Body of pancreas (tissue), 4 donors: ENCODE measurements at regions not wholly inside any gene's neighbourhood (a gene's known extent, or its start where the extent isn't known, plus 50 kb on each side); places are given as distances from the start of the nearest gene placed in this dataset.

ENCODE experiments used
- ATAC-seq: fragments of 150-250 bp; one replicate; pipeline ENCODE4 v1.9.1; 2016
- DNase-seq, 4 donors: peaks; one replicate each; pipeline ENCODE4 v3.0.0-alpha.2; 2019
- H3K27ac ChIP-seq, 4 donors: fragments of 200-600 bp; sonication (generic); 1 replicate in 3 of 4; 2 replicates in 1 of 4; pipeline versions ENCODE4 v1.5.1 to v1.6.1; 2016 to 2019; ENCODE audit warnings: mild to moderate bottlenecking in 1 of 4, mixed read lengths in 1 of 4, moderate library complexity in 1 of 4
- H3K27me3 ChIP-seq, 2 donors: fragments of 200-600 bp; sonication (generic); one replicate each; pipeline ENCODE4 v1.6.0; 2016; ENCODE audit warnings: mild to moderate bottlenecking in 1 of 2
- H3K36me3 ChIP-seq, 2 donors: fragments of 200-600 bp; sonication (generic); replicated peaks in 1 of 2; 2 replicates each; pipeline ENCODE4 v1.5.1; 2016; ENCODE audit warnings: low read depth in 2 of 2; ENCODE audit not compliant: insufficient read depth in 1 of 2
- H3K4me1 ChIP-seq: fragments of 200-600 bp; sonication (generic); one replicate; pipeline ENCODE4 v1.6.0; 2016
- H3K4me3 ChIP-seq, 2 donors: fragments of 200-600 bp; sonication (generic); 1 replicate in 1 of 2; 2 replicates in 1 of 2; pipeline ENCODE4 v1.5.1; 2016 to 2019
- H3K9me3 ChIP-seq, 3 donors: fragments of 200-600 bp; sonication (generic); 1 replicate in 2 of 3; 2 replicates in 1 of 3; pipeline ENCODE4 v1.5.1; 2016
- POLR2A ChIP-seq, 3 donors: fragments of 450-650 bp; IDR thresholded peaks; one replicate each; pipeline ENCODE4 v1.6.1; 2016; ENCODE audit warnings: antibody characterized with exemption in 3 of 3, mild to moderate bottlenecking in 2 of 3
- WGBS, 2 donors: methylation state at CpG; one replicate each; pipeline ENCODE4 v1.1.5; 2017; 5-methylcytosine and 5-hydroxymethylcytosine counted together
- intact Hi-C: fragments of 100-400 bp; cut with DNase I; formaldehyde crosslinking; loops from one replicate; pipeline ENCODE4 v1.15.1; 2023
- TF ChIP-seq, protein P1 (sequence below), 7 experiments: fragments of 450-650 bp in 4 of 7; fragments of 200-600 bp in 3 of 7; sonication (generic) in 3 of 7; IDR thresholded peaks; one replicate each; pipeline ENCODE4 v1.5.1; 2016 to 2019; ENCODE audit warnings: antibody characterized with exemption in 7 of 7

DNA sequence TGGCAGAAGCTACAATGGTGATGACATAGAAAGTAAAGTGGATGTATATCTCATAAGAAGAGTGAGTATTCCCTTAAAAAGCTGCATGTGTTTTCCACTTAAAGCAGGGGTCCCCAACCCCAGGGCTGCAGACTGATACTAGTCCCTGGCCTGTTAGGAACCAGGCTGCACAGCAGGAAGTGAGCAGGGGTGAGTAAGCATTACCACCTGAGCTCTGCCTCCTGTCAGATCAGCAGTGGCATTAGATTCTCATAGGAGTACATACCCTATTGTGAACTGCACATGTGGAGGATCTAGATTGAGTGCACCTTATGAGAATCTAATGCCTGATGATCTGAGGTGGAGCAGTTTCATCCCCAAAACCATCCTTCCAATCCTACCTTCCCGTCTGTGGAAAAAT, 126.1 kb upstream of the CMC1 start:
- ATAC-seq (no peak), DNase-seq (no peak)
- no peak for TF ChIP-seq POLR2A (IDR thresholded peaks at IDR 0.05)
- TF ChIP-seq, protein P1, sequence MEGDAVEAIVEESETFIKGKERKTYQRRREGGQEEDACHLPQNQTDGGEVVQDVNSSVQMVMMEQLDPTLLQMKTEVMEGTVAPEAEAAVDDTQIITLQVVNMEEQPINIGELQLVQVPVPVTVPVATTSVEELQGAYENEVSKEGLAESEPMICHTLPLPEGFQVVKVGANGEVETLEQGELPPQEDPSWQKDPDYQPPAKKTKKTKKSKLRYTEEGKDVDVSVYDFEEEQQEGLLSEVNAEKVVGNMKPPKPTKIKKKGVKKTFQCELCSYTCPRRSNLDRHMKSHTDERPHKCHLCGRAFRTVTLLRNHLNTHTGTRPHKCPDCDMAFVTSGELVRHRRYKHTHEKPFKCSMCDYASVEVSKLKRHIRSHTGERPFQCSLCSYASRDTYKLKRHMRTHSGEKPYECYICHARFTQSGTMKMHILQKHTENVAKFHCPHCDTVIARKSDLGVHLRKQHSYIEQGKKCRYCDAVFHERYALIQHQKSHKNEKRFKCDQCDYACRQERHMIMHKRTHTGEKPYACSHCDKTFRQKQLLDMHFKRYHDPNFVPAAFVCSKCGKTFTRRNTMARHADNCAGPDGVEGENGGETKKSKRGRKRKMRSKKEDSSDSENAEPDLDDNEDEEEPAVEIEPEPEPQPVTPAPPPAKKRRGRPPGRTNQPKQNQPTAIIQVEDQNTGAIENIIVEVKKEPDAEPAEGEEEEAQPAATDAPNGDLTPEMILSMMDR (IDR thresholded peaks at IDR 0.05), result no peak
- H3K4me1 ChIP-seq, result no peaks in the 10 kb centered on the region
- 89 to 96% methylated on average over 1 of the region's 1 CpG for WGBS, 2 donors
- H3K36me3 ChIP-seq, result no peaks in the 10 kb centered on the region
- no peaks in the 10 kb centered on the region for H3K9me3 ChIP-seq
- H3K4me3 ChIP-seq, result no peak overlapping the region
- H3K27ac ChIP-seq, result no peak overlapping the region
- intact Hi-C loops, result no loop called here
- no peaks in the 10 kb centered on the region for H3K27me3 ChIP-seq

DNA sequence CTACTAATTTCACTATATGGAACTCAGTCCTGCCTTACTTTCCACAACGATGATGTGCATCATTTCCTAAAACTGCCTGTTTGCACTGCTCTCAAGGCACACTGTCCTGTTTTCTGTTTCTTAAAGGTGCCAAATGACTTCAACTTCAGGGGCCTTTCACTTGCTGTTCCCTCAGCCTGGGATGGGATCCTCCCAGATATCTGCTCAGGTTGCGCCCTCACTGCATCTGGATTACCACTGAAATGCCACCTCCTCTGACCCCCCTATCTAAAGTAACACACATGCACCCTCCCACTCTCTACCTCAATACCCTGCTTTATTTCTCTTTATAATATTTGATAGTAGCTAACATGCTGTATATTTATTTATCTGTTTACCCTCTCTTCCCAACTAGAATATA, 123.8 kb upstream of the CMC1 start:
- no peaks in the 10 kb centered on the region for H3K9me3 ChIP-seq
- H3K27ac ChIP-seq, result no peak overlapping the region
- H3K36me3 ChIP-seq, result no peaks in the 10 kb centered on the region
- no peaks in the 10 kb centered on the region for H3K4me1 ChIP-seq
- intact Hi-C loops, result no loop called here
- ATAC-seq, result no peak
- no peak for DNase-seq
- H3K27me3 ChIP-seq, result no peaks in the 10 kb centered on the region
- no peak for TF ChIP-seq POLR2A (IDR thresholded peaks at IDR 0.05)
- TF ChIP-seq, protein P1 (IDR thresholded peaks at IDR 0.05), result no peak
- H3K4me3 ChIP-seq, result no peak overlapping the region
- 89% methylated on average over 2 of the region's 2 CpGs for WGBS, 2 donors

DNA sequence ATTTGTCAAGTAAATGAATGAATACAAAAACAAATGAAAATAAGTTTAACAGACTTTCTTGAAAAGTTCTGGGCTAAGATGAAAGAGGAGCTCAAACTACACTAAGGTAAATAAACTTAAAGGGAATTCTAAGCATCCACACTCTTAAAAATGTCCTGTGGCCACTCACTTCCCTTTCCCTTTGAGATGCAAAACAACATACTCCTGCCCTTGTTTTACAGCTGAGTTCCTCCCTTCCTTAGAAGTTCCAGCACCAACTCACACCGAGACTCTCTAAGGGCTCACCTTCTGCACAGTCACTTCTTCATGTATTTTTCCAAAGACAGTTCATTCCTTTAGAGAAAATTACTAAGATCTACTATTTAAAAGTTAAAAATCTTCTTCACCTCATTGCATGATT, 123.3 kb upstream of the CMC1 start:
- no peaks in the 10 kb centered on the region for H3K4me1 ChIP-seq
- no peaks in the 10 kb centered on the region for H3K36me3 ChIP-seq
- no peaks in the 10 kb centered on the region for H3K9me3 ChIP-seq
- WGBS, 2 donors, result 84 to 88% methylated on average over 1 of the region's 1 CpG
- intact Hi-C loops, result no loop called here
- H3K4me3 ChIP-seq, result no peak overlapping the region
- DNase-seq (no peak), ATAC-seq (no peak)
- H3K27me3 ChIP-seq, result no peaks in the 10 kb centered on the region
- TF ChIP-seq, protein P1 (IDR thresholded peaks at IDR 0.05), result no peak
- no peak for TF ChIP-seq POLR2A (IDR thresholded peaks at IDR 0.05)
- no peak overlapping the region for H3K27ac ChIP-seq

DNA sequence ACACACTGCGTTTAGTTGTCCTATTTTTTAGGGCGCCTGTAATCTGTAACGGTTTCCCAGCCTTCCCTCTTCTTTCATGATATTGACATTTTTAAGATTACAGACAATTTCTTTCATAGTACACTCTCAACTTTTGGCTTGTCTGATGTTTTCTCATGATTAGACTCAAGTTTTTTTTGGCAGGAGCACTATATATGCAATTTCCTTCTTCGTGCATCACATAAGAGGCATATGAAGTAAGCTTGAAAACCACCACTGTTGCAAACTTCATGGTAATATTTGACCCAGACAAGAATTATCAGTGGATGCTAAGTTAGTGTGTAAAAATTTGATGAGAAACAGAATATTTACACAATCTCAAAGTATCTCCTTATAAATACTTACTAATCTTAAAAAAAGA, 119.2 kb upstream of the CMC1 start:
- no peak for DNase-seq

DNA sequence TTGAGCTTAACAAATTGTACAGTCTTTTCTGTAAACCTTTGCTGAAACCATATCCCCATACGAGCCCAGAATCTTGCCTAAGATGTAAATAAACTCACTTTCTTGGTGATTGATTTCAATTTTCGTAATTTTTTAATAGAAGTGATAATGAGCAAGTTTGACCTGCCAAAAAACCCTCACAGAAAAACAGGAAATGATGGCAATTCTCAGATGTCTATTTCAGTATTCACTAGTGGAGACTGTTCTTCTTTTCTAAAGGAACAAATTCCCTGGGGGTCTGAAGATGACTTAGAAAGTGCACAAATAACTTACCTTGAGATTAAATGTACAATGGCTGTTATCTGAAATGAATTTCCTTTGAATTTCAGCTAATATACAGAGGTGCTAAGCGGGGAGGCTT, 116.5 kb upstream of the CMC1 start:
- TF ChIP-seq, protein P1 (IDR thresholded peaks at IDR 0.05), result no peak
- no peak for TF ChIP-seq POLR2A (IDR thresholded peaks at IDR 0.05)
- Histone ChIP-seq H3K4me1 (no peaks in the 10 kb centered on the region), H3K36me3 (no peaks in the 10 kb centered on the region), H3K27me3 (no peaks in the 10 kb centered on the region), H3K9me3 (no peaks in the 10 kb centered on the region), H3K4me3 (no peak overlapping the region), H3K27ac (no peak overlapping the region)
- 63 to 72% methylated on average over 3 of the region's 3 CpGs for WGBS, 2 donors
- DNase-seq, result no peak
- intact Hi-C loops, result no loop called here
- no peak for ATAC-seq

More for the DNA sequence above, 119.2 kb upstream of the CMC1 start:
- 60 to 86% methylated on average over 4 of the region's 4 CpGs for WGBS, 2 donors
- Histone ChIP-seq H3K36me3 (no peaks in the 10 kb centered on the region), H3K27me3 (no peaks in the 10 kb centered on the region), H3K27ac (no peak overlapping the region), H3K4me1 (no peaks in the 10 kb centered on the region), H3K4me3 (no peak overlapping the region), H3K9me3 (no peaks in the 10 kb centered on the region)
- intact Hi-C loops, result no loop called here
- no peak for ATAC-seq
- TF ChIP-seq POLR2A (IDR thresholded peaks at IDR 0.05), result no peak
